HepG2 (cell line): ENCODE measurements at regions not wholly inside any gene's neighbourhood (a gene's known extent, or its start where the extent isn't known, plus 50 kb on each side); places are given as distances from the start of the nearest gene placed in this dataset.
"Not testable (repeated sequence)": the region's sequence is repeated elsewhere in the genome, so short reads cannot be mapped to it uniquely, and the experiment has no call there.

Experiments used
- IKZF1 ChIP-seq: fragments of 450-650 bp; IDR thresholded peaks from 2 replicates; pipeline ENCODE4 v1.7.1; 2016
- NCOR1 ChIP-seq: fragments of 200-600 bp; sonication (generic); IDR thresholded peaks from 2 replicates; pipeline ENCODE4 v1.7.0; 2017; ENCODE audit warnings: antibody characterized with exemption, low read length, borderline replicate concordance
- NR2F6 ChIP-seq, 2 experiments: IDR thresholded peaks; 2 replicates each; pipeline ENCODE4 v1.6.1; 2016; ENCODE audit warnings: antibody characterized with exemption in 1 of 2, mild to moderate bottlenecking in 1 of 2
- TCF12 ChIP-seq, 2 experiments: fragments of 450-650 bp in 1 of 2; sonication (generic) in 1 of 2; formaldehyde crosslinking in 1 of 2; IDR thresholded peaks; 2 replicates each; pipeline versions ENCODE4 v1.6.1 to v1.8.0; 2017 to 2022; ENCODE audit warnings: antibody characterized with exemption in 1 of 2, mild to moderate bottlenecking in 1 of 2, missing genetic modification reagents in 1 of 2, moderate library complexity in 1 of 2
- TF ChIP-seq, protein P1 (sequence below): sonication (generic); formaldehyde crosslinking; IDR thresholded peaks from 2 replicates; pipeline ENCODE4 v1.4.0; 2020; ENCODE audit warnings: missing genetic modification reagents
- TF ChIP-seq, protein P2 (sequence below): sonication (generic); formaldehyde crosslinking; IDR thresholded peaks from 2 replicates; pipeline ENCODE4 v1.4.0; 2020; ENCODE audit warnings: missing genetic modification reagents, borderline replicate concordance
- TF ChIP-seq, protein P3 (sequence below): IDR thresholded peaks from 2 replicates; pipeline ENCODE4 v1.6.1; 2016
- TF ChIP-seq, protein P4 (sequence below): sonication (generic); formaldehyde crosslinking; IDR thresholded peaks from 2 replicates; pipeline ENCODE4 v1.8.1; 2023; ENCODE audit warnings: mild to moderate bottlenecking, inconsistent platforms, moderate library complexity, missing genetic modification reagents, borderline replicate concordance

DNA sequence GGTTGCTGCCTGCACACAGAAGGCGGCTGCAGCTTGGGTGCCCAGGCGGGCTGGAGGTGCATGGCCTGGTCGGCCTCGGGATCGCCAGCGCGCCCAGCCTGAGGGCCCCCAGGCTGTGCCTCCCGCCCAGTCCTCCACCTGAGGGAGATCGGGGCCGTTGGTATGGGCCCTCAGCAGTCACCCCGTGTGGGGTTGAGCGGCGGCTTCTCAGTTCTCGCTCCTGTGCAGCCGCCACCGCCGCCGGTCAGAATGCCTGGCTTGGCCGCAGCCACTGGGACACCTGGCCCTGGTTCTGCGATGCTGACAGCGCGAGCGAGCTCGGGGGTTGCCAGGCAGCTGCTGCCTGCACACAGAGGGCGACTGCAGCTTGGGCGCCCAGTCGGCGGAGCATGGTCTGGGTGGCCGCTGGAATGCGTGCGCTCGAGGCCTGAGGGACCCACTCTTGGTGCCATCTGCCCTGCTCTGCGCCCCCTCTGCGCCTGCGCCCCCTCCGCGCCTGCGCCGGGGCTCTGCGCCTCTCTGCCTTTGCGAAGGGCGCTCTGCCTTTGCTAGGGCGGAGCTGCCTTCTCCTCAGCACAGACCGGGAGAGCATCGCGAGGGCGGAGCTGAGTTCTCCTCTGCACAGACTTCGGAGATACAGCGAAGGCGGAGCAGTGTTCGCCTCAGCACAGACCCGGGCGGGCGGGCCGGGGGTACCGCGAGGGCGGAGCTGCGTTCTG, 84.6 kb upstream of the ZNG1F start:
- TF ChIP-seq TCF12 (IDR thresholded peaks at IDR 0.05); TCF12 (CRISPR knock-in tag; IDR thresholded peaks at IDR 0.05); IKZF1; NR2F6 (IDR thresholded peaks at IDR 0.05); NR2F6 (CRISPR knock-in tag; IDR thresholded peaks at IDR 0.05); NCOR1: not testable (repeated sequence)
- TF ChIP-seq, protein P1, sequence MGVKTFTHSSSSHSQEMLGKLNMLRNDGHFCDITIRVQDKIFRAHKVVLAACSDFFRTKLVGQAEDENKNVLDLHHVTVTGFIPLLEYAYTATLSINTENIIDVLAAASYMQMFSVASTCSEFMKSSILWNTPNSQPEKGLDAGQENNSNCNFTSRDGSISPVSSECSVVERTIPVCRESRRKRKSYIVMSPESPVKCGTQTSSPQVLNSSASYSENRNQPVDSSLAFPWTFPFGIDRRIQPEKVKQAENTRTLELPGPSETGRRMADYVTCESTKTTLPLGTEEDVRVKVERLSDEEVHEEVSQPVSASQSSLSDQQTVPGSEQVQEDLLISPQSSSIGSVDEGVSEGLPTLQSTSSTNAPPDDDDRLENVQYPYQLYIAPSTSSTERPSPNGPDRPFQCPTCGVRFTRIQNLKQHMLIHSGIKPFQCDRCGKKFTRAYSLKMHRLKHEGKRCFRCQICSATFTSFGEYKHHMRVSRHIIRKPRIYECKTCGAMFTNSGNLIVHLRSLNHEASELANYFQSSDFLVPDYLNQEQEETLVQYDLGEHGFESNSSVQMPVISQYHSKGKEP = not testable (repeated sequence)
- TF ChIP-seq, protein P2, sequence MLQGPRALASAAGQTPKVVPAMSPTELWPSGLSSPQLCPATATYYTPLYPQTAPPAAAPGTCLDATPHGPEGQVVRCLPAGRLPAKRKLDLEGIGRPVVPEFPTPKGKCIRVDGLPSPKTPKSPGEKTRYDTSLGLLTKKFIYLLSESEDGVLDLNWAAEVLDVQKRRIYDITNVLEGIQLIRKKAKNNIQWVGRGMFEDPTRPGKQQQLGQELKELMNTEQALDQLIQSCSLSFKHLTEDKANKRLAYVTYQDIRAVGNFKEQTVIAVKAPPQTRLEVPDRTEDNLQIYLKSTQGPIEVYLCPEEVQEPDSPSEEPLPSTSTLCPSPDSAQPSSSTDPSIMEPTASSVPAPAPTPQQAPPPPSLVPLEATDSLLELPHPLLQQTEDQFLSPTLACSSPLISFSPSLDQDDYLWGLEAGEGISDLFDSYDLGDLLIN (CRISPR knock-in tag) = not testable (repeated sequence)
- TF ChIP-seq, protein P3, sequence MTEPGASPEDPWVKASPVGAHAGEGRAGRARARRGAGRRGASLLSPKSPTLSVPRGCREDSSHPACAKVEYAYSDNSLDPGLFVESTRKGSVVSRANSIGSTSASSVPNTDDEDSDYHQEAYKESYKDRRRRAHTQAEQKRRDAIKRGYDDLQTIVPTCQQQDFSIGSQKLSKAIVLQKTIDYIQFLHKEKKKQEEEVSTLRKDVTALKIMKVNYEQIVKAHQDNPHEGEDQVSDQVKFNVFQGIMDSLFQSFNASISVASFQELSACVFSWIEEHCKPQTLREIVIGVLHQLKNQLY = not testable (repeated sequence)
- TF ChIP-seq, protein P4, sequence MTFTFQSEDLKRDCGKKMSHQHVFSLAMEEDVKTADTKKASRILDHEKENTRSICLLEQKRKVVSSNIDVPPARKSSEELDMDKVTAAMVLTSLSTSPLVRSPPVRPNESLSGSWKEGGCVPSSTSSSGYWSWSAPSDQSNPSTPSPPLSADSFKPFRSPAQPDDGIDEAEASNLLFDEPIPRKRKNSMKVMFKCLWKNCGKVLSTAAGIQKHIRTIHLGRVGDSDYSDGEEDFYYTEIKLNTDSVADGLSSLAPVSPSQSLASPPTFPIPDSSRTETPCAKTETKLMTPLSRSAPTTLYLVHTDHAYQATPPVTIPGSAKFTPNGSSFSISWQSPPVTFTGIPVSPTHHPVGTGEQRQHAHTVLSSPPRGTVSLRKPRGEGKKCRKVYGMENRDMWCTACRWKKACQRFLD (CRISPR knock-in tag) = not testable (repeated sequence)
